K562 (cell line): ENCODE measurements at regions not wholly inside any gene's neighbourhood (a gene's known extent, or its start where the extent isn't known, plus 50 kb on each side); places are given as distances from the start of the nearest gene placed in this dataset.

Experiments
- ATAC-seq: fragments of 200-7000 bp; cut with Tn5 transposase; 3 replicates; pipeline ENCODE4 v1.9.1; 2020; ENCODE audit warnings: moderate library complexity
- BruUV-seq: library from RNA; stranded (reverse); fragments of 400-500 nt; replicated peaks from 2 replicates; lab custom pipeline; 2021; lab: Mats Ljungman, UMichigan
- CTCF ChIA-PET: fragments of 300-600 bp; formaldehyde crosslinking; extraction: SDS; loops from one replicate; lab custom pipeline; 2021; ENCODE audit warnings: low intra/inter-chr PET ratio; lab: Yijun Ruan, JAX
- POLR2A ChIA-PET: fragments of 300-600, 350-650 bp; sonication (Branson Sonifier 250); formaldehyde crosslinking; extraction: SDS; loops from one replicate; lab custom pipeline; 2021; ENCODE audit warnings: antibody characterized with exemption, inconsistent platforms; lab: Yijun Ruan, JAX
- DNase-seq, 4 experiments: peaks; one replicate each; pipeline versions ENCODE4 v3.0.0 to v3.0.0-alpha.2; 2011 to 2018; ENCODE audit warnings: low spot score in 3 of 4, mixed read lengths in 3 of 4; ENCODE audit errors: extremely low read depth in 1 of 4
- FAIRE-seq: peaks from 2 replicates; lab custom pipeline; 2011; peaks lifted over from hg19 to GRCh38; lab: Jason Lieb, UNC
- H2AFZ ChIP-seq: 2 replicates; pipeline ENCODE4 v1.6.0; 2011; ENCODE audit warnings: low read depth, low read length, control low read depth, inconsistent platforms
- H3K27ac ChIP-seq: fragments of 200-600 bp; 3 replicates; pipeline ENCODE4 v1.8.0; 2011; ENCODE audit warnings: low read depth, mild to moderate bottlenecking, control low read depth, inconsistent platforms, low read length, moderate library complexity, mixed read lengths; ENCODE audit errors: extremely low read depth
- H3K27me3 ChIP-seq, 2 experiments: fragments of 300-600 bp in 1 of 2; 2 replicates in 1 of 2; 3 replicates in 1 of 2; pipeline versions ENCODE4 v1.6.0 to v1.8.0; 2011; ENCODE audit warnings: inconsistent platforms in 2 of 2, low read length in 2 of 2, mild to moderate bottlenecking in 1 of 2, mixed read lengths in 1 of 2, moderate library complexity in 1 of 2; ENCODE audit not compliant: control insufficient read depth in 2 of 2, insufficient read depth in 2 of 2
- H3K36me3 ChIP-seq: fragments of 300-600 bp; 3 replicates; pipeline ENCODE4 v1.8.0; 2011; ENCODE audit warnings: mild to moderate bottlenecking, low read length, inconsistent platforms; ENCODE audit not compliant: control insufficient read depth, insufficient read depth
- H3K4me1 ChIP-seq, 2 experiments: fragments of 200-600 bp in 1 of 2; replicated peaks in 1 of 2; 2 replicates in 1 of 2; 3 replicates in 1 of 2; pipeline versions ENCODE4 v1.5.1 to v1.8.0; 2011; ENCODE audit warnings: inconsistent platforms in 2 of 2, low read length in 2 of 2, mild to moderate bottlenecking in 1 of 2, mixed read lengths in 1 of 2, moderate library complexity in 1 of 2; ENCODE audit not compliant: control insufficient read depth in 2 of 2, insufficient read depth in 2 of 2
- H3K4me2 ChIP-seq: 2 replicates; pipeline ENCODE4 v1.6.1; 2011; ENCODE audit warnings: low read length, control low read depth, inconsistent platforms, mixed read lengths; ENCODE audit not compliant: insufficient read depth
- H3K4me3 ChIP-seq: fragments of 200-600 bp; sonication (generic), shearing (Covaris generic); 2 replicates; pipeline ENCODE4 v1.5.1; 2016; ENCODE audit warnings: control low read depth, inconsistent platforms
- H3K79me2 ChIP-seq: fragments of 200-600 bp; 3 replicates; pipeline ENCODE4 v1.8.0; 2011; ENCODE audit warnings: low read length, inconsistent platforms; ENCODE audit not compliant: control insufficient read depth, insufficient read depth
- H3K9ac ChIP-seq, 2 experiments: 2 replicates each; pipeline versions ENCODE4 v1.6.0 to v1.6.1; 2011; ENCODE audit warnings: low read depth in 2 of 2, low read length in 2 of 2, control low read depth in 1 of 2, inconsistent platforms in 1 of 2, mild to moderate bottlenecking in 1 of 2, mixed read lengths in 1 of 2; ENCODE audit not compliant: insufficient read depth in 1 of 2
- H3K9me1 ChIP-seq: one replicate; pipeline ENCODE4 v1.6.0; 2011; ENCODE audit warnings: inconsistent platforms, mild to moderate bottlenecking, low read length, moderate library complexity; ENCODE audit not compliant: control insufficient read depth, insufficient read depth
- H3K9me3 ChIP-seq: replicated peaks from 2 replicates; pipeline ENCODE4 v1.5.1; 2011; ENCODE audit warnings: low read depth, low read length, inconsistent platforms; ENCODE audit not compliant: control insufficient read depth, insufficient read depth
- H4K20me1 ChIP-seq: replicated peaks from 2 replicates; pipeline ENCODE4 v1.6.1; 2011; ENCODE audit warnings: low read length, inconsistent platforms, mixed read lengths; ENCODE audit not compliant: control insufficient read depth, insufficient read depth
- CBX3 ChIP-seq, 2 experiments: IDR thresholded peaks; 1 replicate in 1 of 2; 2 replicates in 1 of 2; pipeline ENCODE4 v1.6.1; 2012; ENCODE audit warnings: inconsistent platforms in 2 of 2, low read length in 2 of 2, borderline replicate concordance in 1 of 2, control low read depth in 1 of 2
- GABPB1 ChIP-seq: sonication (generic); formaldehyde crosslinking; IDR thresholded peaks from 2 replicates; pipeline ENCODE4 v1.8.0; 2022; ENCODE audit warnings: mild to moderate bottlenecking, missing genetic modification reagents
- GTF2A2 ChIP-seq: IDR thresholded peaks from 2 replicates; pipeline ENCODE4 v1.6.1; 2016; ENCODE audit warnings: mild to moderate bottlenecking, missing genetic modification characterization, missing compliant biosample characterization
- NFYB ChIP-seq: IDR thresholded peaks from 2 replicates; pipeline ENCODE4 v1.6.1; 2011; ENCODE audit warnings: mild to moderate bottlenecking, moderate library complexity; ENCODE audit not compliant: insufficient read length; ENCODE audit errors: extremely low read depth
- SMARCE1 ChIP-seq: fragments of 450-650 bp; IDR thresholded peaks from 2 replicates; pipeline ENCODE4 v1.7.1; 2016; ENCODE audit warnings: mild to moderate bottlenecking
- SUPT5H ChIP-seq: fragments of 450-650 bp; IDR thresholded peaks from 2 replicates; pipeline ENCODE4 v1.6.1; 2016
- TARDBP ChIP-seq: fragments of 450-650 bp; IDR thresholded peaks from 2 replicates; pipeline ENCODE4 v1.6.1; 2016
- ZNF655 ChIP-seq: fragments of 250-450 bp; sonication (Bioruptor Pico); IDR thresholded peaks from 2 replicates; pipeline ENCODE4 v1.5.0; 2021
- WGBS: fragments of 100-300 bp; shearing (Covaris generic); methylation state at CpG from one replicate; pipeline ENCODE4 v1.1.6; 2016; ENCODE audit warnings: low coverage, mixed read lengths; ENCODE audit not compliant: insufficient coverage; ENCODE audit errors: missing lambda C conversion rate; 5-methylcytosine and 5-hydroxymethylcytosine counted together
- in situ Hi-C: fragments of 300-500 bp; cut with MboI; formaldehyde crosslinking; loops from 4 replicates; pipeline ENCODE4 v1.15.0; 2018; ENCODE audit warnings: inconsistent platforms, mixed read lengths
- intact Hi-C: fragments of 100-400 bp; cut with micrococcal nuclease; formaldehyde crosslinking; loops from 2 replicates; pipeline ENCODE4 v1.14.2; 2022
- TF ChIP-seq, protein P1 (sequence below): sonication (generic); formaldehyde crosslinking; IDR thresholded peaks from 2 replicates; pipeline ENCODE4 v1.8.0; 2023; ENCODE audit warnings: missing genetic modification reagents, mild to moderate bottlenecking, borderline replicate concordance

DNA sequence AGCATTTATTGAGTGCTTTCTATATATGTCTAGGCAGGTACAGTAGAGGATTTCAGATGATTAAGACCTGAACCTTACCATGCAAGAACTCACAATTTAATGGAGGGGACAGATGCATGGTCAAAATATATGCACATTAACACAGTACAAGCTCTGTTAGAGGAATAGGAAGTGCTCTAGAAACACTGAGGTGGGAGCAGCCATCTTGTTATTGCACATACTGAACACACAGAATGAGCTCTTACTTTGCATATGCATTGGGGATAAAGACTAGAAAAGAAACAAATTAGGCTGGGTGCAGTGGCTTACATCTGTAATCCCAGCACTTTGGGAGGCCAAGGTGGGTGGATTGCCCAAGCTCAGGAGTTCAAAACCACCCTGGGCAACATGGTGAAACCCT lies 438.3 kb downstream of the UTRN start (continued):
- TF ChIP-seq SMARCE1 (no peak), NFYB (no peak), ZNF655 (no peak), GTF2A2 (tag) (no peak), CBX3 (IDR thresholded peaks at IDR 0.05; ENCODE audit: borderline replicate concordance in 1 of 2, low read length in 2 of 2) (no peak), TARDBP (no peak)
- TF ChIP-seq, all 486 proteins: peak for 0

- H3K27me3 ChIP-seq = no peaks in the 10 kb centered on the region
- FAIRE-seq (no peak), DNase-seq (no peak), ATAC-seq (no peak)
- BruUV-seq = no TSS peak
- H3K4me2 ChIP-seq = no peak overlapping the region
- no peaks in the 10 kb centered on the region for H4K20me1 ChIP-seq
- TF ChIP-seq SUPT5H (no peak), GABPB1 (CRISPR knock-in tag) (no peak)
- TF ChIP-seq, protein P1, sequence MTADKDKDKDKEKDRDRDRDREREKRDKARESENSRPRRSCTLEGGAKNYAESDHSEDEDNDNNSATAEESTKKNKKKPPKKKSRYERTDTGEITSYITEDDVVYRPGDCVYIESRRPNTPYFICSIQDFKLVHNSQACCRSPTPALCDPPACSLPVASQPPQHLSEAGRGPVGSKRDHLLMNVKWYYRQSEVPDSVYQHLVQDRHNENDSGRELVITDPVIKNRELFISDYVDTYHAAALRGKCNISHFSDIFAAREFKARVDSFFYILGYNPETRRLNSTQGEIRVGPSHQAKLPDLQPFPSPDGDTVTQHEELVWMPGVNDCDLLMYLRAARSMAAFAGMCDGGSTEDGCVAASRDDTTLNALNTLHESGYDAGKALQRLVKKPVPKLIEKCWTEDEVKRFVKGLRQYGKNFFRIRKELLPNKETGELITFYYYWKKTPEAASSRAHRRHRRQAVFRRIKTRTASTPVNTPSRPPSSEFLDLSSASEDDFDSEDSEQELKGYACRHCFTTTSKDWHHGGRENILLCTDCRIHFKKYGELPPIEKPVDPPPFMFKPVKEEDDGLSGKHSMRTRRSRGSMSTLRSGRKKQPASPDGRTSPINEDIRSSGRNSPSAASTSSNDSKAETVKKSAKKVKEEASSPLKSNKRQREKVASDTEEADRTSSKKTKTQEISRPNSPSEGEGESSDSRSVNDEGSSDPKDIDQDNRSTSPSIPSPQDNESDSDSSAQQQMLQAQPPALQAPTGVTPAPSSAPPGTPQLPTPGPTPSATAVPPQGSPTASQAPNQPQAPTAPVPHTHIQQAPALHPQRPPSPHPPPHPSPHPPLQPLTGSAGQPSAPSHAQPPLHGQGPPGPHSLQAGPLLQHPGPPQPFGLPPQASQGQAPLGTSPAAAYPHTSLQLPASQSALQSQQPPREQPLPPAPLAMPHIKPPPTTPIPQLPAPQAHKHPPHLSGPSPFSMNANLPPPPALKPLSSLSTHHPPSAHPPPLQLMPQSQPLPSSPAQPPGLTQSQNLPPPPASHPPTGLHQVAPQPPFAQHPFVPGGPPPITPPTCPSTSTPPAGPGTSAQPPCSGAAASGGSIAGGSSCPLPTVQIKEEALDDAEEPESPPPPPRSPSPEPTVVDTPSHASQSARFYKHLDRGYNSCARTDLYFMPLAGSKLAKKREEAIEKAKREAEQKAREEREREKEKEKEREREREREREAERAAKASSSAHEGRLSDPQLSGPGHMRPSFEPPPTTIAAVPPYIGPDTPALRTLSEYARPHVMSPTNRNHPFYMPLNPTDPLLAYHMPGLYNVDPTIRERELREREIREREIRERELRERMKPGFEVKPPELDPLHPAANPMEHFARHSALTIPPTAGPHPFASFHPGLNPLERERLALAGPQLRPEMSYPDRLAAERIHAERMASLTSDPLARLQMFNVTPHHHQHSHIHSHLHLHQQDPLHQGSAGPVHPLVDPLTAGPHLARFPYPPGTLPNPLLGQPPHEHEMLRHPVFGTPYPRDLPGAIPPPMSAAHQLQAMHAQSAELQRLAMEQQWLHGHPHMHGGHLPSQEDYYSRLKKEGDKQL (CRISPR knock-in tag) = no peak
- no peaks in the 10 kb centered on the region for H3K36me3 ChIP-seq
- intact Hi-C loops = no loop called here
- no peaks in the 10 kb centered on the region for H3K9me3 ChIP-seq
- H2AFZ ChIP-seq = no peak overlapping the region
- H3K79me2 ChIP-seq = no peaks in the 10 kb centered on the region
- no peaks in the 10 kb centered on the region for H3K4me1 ChIP-seq
- H3K27ac ChIP-seq = no peak overlapping the region
- ChIA-PET POLR2A (no interaction called here), CTCF (no interaction called here)
- WGBS = 12% methylated on average over 2 of the region's 2 CpGs
- H3K9ac ChIP-seq = no peak overlapping the region
- in situ Hi-C loops = no loop called here
- no peak overlapping the region for H3K4me3 ChIP-seq
- H3K9me1 ChIP-seq = no peaks in the 10 kb centered on the region
Observed at GRCh38 chr6:144724818-144725217, 439.7 kb downstream of the UTRN start.
